ENCODE measurements at regions not wholly inside any gene's neighbourhood (a gene's known extent, or its start where the extent isn't known, plus 50 kb on each side); places are given as distances from the start of the nearest gene placed in this dataset.
"Not testable (repeated sequence)": the region's sequence is repeated elsewhere in the genome, so short reads cannot be mapped to it uniquely, and the experiment has no call there.

DNA sequence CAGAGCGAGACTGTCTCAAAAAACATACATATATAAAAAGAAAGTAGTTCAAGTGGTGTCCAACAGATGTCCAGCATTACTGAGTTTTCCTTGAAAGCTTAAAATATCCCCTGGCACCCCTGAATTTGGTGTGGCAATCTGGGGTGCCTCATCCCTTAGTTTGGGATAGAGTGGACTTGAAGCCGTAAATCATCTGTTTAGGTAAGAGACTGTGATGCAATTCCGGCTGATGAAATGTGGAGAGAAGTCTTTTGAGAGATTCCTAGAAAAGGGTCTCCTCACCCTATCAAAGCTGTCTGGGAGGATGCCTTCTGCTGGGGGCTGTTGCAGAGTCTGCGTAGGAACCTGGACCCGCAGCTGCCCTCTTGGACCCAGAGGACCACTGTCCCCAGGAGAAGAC lies 408.0 kb downstream of the RPS24 start:
- no peak for DNase-seq

DNA sequence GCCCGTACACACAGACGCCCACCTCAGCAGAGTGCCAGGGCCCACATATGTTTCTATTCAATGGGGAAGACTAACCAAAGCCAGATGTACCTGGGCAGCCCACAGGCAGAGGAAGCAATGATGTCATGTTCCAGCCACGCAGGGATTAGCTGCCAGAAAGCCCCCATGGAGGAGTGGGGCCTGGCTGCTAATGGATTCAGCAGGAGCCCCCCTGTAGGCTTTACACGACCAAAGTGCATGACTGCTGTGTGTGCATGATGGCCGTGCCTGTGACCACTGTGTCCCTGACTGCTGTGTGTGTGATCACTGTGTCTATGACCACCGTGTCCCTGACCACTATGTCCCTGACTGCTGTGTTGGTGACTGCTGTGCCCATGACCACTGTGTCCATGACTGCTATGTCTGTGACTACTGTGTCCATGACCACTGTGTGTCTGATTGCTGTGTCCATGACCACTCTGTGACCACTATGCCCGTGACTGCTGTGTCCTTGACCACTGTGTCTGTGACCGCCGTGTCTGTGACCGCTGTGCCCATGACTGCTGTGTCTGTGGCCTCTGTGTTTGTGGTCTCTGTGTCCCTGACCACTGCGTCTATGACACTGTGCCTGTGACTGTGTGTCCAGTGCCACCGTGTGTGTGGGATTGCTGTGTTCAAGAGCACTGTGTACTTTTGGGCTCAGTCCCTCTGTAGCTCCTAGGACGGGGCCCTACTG lies 409.3 kb downstream of the RPS24 start:
- DNase-seq, result peak; percentile 73

DNA sequence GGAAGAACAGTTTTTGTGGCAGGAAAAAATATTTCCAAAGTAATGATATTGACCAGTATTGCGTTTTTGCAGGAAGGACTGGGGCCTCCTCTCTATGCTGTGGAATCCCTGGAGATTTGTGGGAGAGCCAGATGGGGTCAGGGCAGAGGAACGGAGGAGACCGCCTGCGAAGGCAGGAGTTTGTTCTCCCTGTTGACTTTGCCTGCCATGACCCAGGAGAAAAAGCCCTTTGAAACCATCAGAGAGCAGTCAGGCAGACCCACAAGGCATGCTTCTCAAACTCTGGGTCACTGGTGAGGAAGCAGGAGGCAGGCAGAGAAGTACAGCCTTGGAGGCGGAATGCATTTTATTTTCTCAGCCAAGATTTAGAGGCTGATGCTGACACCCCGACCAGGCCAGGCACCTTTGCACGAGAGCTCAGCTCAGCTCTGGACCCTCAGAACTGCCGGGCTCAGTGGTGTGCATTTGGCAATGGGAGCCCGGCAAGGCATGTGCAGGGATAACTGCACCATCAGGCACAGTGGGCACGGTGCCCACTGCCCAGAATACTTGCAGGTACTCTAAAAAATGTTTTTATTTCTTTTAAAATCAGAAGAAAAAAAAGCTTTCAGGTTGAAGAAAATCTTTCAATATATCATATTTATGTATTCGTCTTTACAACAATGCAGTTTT lies 410.4 kb downstream of the RPS24 start:
- no peak for DNase-seq

DNA sequence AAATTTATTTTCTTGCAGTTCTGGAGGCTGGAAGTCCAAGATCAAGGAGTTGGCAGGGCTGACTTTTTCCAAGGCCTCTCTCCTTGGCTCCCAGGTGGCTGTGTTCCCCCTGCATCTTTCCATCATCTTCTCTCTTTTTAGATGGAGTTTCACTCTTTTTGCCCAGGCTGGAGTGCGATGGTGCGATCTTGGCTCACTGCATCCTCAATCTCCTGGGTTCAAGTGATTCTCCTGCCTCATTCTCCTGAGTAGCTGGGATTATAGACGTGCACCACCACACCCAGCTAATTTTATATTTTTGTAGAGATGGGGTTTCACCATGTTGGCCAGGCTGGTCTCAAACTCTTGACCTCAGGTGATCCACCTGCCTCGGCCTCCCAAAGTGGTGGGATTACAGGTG lies 411.1 kb downstream of the RPS24 start:
- DNase-seq, result not testable (repeated sequence)

GRCh38 chr10:78445308-78445707 lies 411.6 kb downstream of the RPS24 start:
- no peak for DNase-seq

DNA sequence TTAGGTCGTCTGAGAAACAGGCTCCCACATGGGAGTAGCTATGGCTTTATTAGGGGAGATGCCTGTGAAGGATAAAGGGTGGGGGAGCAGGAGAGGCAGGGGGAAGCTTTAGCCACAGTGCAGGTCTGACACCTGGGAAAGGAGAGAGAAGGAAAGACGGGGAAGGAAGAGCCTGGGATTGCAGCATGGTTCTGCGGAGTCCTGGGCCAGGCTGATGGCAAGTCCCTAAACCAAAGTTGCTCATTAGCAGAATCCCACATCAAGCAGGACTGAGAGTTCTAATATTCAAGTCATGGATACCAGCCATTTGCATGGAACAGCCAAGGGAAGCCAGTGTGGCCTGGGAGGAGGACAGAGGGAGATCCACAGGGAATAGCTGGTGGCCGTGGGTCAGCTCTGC lies 414.8 kb downstream of the RPS24 start:
- DNase-seq, result no peak

DNA sequence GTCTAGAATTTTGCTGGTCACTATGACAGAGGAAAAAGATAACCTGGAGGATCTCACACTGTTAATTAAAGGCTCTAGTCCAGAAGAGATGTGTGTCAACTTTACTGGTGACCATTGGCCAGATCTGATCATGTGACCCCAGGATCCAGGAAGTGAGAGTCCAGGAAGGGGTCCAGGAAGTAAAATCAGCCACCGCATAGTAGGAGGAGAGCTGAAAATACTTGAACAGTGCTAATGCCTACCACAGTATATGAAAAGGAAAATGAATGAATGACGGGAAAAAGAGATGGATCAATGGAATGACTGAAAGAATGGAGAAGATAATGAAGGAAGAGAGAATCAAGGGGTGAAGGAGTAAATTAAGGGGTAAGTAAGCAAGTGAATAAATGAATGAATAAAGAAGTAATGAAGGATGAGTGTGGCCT lies 415.3 kb downstream of the RPS24 start:
- DNase-seq, result no peak

DNA sequence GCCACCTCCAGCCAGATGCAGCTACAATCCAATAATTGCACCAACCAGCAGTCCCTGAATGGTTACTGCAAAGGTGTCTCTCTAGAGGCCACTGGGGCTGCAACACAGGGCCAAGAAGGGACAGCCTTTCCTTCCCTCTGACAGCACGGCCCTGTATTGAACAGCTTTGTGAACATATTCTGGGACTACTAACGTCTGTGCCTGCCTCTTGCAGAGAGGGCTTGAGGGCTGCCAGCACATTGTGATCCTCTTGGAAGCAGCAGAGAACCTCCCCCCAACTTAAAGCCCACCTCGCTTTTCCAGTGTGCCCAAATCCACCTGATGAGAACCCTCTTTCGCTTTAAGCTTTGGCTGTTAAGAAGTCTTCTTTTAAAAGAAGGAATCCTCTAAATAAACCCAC lies 415.9 kb downstream of the RPS24 start:
- no peak for DNase-seq

- no peak for DNase-seq
Measured at GRCh38 chr10:78450239-78450638, 416.6 kb downstream of the RPS24 start.

DNA sequence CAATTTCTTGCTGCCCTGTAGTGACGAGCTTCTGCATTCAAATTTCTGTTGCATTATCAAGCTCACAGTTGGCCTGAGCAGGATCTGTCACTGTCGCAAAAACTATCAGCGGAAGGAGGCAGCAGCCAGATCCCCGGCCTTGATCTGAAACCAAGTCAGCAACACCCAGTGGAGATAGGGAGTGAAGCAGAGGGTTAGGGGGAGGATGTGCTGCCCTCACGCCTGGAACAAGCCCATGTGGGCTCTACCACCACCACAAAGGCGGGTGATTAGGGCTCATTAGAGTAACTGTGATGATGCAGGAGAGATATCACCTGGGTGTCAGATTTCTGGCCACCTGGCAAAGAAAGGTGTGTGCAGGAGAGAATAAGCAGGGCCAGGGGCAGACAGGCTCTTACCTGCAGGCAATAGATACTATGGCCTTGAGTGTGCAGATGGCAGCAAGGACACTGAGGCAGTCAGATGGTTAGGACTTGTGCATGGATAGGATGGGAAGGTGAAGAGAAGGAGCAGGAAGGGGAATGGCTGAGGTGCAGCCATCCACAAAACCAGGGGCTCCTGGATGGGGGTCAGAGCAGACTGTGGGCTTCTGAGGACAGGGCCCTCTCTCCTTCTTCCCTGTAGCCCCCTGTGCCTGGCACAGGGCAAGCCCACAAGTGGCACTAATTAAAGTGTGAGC lies 417.3 kb downstream of the RPS24 start:
- DNase-seq, result no peak

DNA sequence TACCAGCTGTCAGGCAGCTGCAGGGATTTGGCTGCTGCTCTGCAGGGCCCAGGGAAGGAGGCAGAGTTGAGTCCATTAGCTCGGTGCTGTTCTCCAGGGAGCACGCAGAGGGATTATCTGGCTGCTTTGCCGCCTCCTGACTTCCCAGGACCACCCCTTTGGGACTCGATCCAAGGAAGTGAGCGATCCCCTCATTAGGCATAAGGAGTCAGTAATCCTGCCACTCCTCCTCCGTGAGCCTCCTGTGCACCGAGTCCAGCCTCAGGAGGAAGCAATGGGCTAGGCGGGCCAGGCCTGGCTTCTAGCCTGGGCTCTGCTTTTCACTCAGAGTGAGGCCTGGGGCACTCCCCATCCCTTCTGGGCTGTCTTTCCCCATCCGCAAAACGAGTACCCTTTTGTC lies 417.9 kb downstream of the RPS24 start:
- DNase-seq, result peak; percentile 84

- DNase-seq, result no peak
Measured at GRCh38 chr10:78454123-78454645, 420.5 kb downstream of the RPS24 start.

GRCh38 chr10:78455236-78455635 lies 421.6 kb downstream of the RPS24 start:
- DNase-seq, result no peak

DNA sequence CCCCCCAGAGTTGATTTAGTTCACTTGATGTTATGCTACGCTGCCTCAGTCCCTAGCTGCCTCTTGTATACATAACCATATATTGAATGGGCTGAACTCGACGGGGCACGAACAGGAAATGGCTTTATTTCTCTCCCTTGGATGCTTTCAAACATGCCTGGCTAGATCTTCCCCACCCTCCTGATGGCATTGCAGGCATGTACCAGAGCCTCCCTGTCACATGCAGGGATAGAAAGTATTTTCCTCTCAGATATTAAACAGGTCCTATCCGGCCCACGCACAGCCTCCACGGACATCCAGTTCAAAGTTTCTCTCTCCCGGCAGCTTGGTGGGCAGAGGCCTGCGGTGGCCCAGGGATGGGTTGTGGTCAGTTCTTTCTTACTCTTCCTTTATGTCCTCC lies 422.1 kb downstream of the RPS24 start:
- no peak for DNase-seq

DNA sequence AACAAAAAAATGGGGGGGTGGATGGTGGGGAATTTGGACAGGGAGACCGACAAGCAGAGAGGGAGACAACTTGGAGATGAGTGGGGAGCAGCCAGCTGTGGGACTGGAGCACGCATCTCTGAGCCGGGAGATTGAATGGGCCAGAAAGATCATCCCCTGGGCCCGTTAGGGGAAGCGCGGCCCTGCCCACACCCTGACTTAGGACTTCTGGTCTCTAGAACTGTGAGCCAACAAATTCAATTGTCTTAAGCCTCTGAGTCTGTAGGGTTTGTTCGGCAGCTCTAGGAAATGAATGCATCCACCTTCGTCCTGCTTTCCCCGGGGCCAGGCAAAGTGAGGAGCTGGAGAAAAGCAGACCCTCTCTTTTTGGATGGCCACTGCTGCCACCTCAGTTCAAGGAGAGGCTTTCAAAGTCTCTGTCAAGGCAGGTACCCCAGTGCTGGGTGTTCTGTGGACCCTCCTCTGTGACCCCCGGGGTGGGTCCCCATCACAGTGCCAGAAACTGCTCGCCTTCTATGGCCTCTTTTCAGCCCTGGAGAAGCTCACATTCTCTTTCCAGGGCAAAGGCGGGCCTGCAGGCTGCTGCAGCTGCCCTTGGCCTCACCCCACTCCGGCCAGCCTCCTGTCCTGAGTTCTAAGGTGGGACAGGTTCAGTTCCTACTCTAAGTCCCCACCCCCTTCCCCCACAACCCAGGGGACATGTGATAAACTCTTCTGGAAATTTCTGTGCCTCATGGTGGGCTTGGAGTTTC lies 423.2 kb downstream of the RPS24 start:
- no peak for DNase-seq

DNA sequence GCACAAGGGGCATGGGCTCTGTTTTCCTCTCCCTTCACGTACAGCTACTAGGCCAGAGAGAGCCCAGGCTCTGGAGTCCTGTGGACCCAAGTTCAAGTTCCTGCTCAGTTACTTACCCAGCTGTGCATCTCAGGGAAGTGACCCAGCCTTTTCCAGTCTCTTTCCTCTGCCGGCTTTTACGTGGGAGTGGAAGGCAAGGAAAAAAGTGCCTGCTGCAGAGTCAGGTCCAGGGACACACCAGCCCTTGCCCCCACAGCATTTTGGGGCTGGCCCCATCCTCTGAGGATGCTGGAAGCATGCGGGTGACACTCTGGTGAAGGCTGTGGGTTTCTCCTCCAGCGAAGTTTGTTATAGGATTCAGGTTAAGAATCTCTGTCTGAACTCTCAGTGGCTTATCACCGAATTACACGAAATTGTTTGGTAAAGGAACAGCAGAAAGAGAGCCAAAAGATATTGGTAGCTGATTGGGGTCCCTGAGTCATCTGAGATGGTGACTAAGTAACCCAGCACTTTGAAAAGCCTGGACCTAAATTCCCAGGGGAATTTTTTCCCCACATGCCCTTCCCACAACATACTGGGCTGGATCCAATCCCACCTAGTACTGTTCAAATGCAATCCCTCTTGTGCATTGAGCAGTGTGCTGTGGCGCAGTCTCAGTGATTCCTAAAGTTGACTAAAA lies 424.3 kb downstream of the RPS24 start:
- no peak for DNase-seq

DNA sequence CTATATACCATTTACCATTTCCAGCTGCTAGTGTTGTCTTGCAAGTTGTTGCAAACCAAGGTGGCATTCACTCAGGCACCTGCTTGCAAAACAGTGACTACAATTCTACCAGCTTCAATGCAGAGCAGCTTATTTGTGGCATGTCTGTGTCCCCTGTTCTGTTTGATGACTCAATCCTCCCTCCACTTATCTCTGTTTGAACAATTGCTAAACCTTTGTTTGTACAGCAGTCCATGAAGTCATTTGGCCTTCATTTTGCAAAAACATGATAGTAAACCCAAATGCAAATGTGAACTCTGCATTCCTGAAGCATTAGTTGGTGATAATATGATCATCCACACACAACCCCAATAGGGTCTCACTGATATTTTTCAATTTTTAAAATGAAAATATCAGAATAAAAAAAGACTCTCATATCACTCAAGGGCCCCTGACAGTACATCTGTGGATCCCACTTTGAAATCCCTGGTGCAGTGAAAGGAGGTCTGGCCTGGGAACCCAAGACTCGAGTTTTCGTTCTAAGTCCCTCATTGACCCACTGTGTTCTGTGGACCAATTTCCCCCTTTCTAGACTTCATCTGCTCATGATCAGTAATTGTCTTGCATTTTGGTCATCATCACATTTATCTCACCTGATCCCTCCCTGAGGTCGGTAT lies 425.4 kb downstream of the RPS24 start:
- DNase-seq, result no peak

- no peak for DNase-seq
Measured at GRCh38 chr10:78459639-78460037, 426.0 kb downstream of the RPS24 start.

DNA sequence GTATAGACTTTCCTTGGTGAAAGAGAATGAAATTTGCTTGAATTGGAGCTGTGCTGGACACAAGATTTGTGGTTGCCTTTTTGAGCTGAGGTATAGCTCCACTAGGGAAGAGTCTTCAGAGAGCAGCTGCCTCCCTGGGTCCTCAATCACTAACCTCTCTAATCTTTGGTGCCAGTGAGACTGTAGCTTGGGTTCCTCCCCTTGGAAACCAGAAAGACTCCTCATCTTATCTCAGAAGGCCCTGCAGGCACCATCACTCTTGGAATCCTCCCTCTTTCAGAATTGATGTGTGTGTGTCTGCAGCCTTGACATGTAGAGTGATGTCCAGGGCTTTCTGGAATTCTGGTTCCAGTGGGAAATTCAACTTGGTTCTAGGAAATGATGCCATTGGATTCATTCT lies 426.5 kb downstream of the RPS24 start:
- DNase-seq, result no peak

- no peak for DNase-seq
Measured at GRCh38 chr10:78461333-78461732, 427.7 kb downstream of the RPS24 start.

GRCh38 chr10:78462176-78462575 lies 428.5 kb downstream of the RPS24 start:
- no peak for DNase-seq

GRCh38 chr10:78462726-78463228 lies 429.1 kb downstream of the RPS24 start:
- no peak for DNase-seq

Data from eye (tissue), 1 donor.